NB4 (cell line): ENCODE measurements at regions not wholly inside any gene's neighbourhood (a gene's known extent, or its start where the extent isn't known, plus 50 kb on each side); places are given as distances from the start of the nearest gene placed in this dataset.

Experiments used
- MAX ChIP-seq: IDR thresholded peaks from 2 replicates; pipeline ENCODE4 v1.6.1; 2011; ENCODE audit warnings: low read depth, low read length
- POLR2A ChIP-seq: IDR thresholded peaks from 2 replicates; pipeline ENCODE4 v1.6.1; 2011; ENCODE audit warnings: mild to moderate bottlenecking; ENCODE audit not compliant: insufficient read length; ENCODE audit errors: extremely low read depth
- TF ChIP-seq, protein P1 (sequence below): IDR thresholded peaks from one replicate; pipeline ENCODE4 v1.5.1; 2012; ENCODE audit warnings: low read depth, low read length

GRCh38 chr6:11930240-11930639, 81.9 kb upstream of the HIVEP1 start:
- TF ChIP-seq, protein P1, sequence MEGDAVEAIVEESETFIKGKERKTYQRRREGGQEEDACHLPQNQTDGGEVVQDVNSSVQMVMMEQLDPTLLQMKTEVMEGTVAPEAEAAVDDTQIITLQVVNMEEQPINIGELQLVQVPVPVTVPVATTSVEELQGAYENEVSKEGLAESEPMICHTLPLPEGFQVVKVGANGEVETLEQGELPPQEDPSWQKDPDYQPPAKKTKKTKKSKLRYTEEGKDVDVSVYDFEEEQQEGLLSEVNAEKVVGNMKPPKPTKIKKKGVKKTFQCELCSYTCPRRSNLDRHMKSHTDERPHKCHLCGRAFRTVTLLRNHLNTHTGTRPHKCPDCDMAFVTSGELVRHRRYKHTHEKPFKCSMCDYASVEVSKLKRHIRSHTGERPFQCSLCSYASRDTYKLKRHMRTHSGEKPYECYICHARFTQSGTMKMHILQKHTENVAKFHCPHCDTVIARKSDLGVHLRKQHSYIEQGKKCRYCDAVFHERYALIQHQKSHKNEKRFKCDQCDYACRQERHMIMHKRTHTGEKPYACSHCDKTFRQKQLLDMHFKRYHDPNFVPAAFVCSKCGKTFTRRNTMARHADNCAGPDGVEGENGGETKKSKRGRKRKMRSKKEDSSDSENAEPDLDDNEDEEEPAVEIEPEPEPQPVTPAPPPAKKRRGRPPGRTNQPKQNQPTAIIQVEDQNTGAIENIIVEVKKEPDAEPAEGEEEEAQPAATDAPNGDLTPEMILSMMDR, result no peak
- TF ChIP-seq MAX, result no peak
- TF ChIP-seq POLR2A, result no peak
